HG03064 (cell line): ENCODE measurements at regions not wholly inside any gene's neighbourhood (a gene's known extent, or its start where the extent isn't known, plus 50 kb on each side); places are given as distances from the start of the nearest gene placed in this dataset.

Experiments used
- ATAC-seq: cut with Tn5 transposase; IDR thresholded peaks from one replicate; pipeline ENCODE4 v1.9.1; 2021; ENCODE audit warnings: low read depth; ENCODE audit not compliant: unreplicated experiment

GRCh38 chr11:109791337-109791736 lies 301.9 kb upstream of the ZC3H12C start:
- ATAC-seq: no peak

GRCh38 chr11:109794501-109794900 lies 298.7 kb upstream of the ZC3H12C start:
- ATAC-seq: no peak

GRCh38 chr11:109795234-109795633 lies 298.0 kb upstream of the ZC3H12C start:
- ATAC-seq: no peak

- no peak for ATAC-seq
These were observed 296.9 kb upstream of the ZC3H12C start for GRCh38 chr11:109796253-109796652.

- ATAC-seq: no peak
These were observed 294.7 kb upstream of the ZC3H12C start for GRCh38 chr11:109798521-109798920.

- no peak for ATAC-seq
These were observed 293.6 kb upstream of the ZC3H12C start for GRCh38 chr11:109799604-109800003.

GRCh38 chr11:109804911-109805310 lies 288.3 kb upstream of the ZC3H12C start:
- ATAC-seq: no peak

- ATAC-seq: no peak
These were observed 287.0 kb upstream of the ZC3H12C start for GRCh38 chr11:109806205-109806604.

GRCh38 chr11:109808569-109808968 lies 284.6 kb upstream of the ZC3H12C start:
- ATAC-seq: no peak

- no peak for ATAC-seq
These were observed 278.4 kb upstream of the ZC3H12C start for GRCh38 chr11:109814824-109815223.

- no peak for ATAC-seq
These were observed 277.6 kb upstream of the ZC3H12C start for GRCh38 chr11:109815500-109816150.

- no peak for ATAC-seq
These were observed 274.9 kb upstream of the ZC3H12C start for GRCh38 chr11:109818290-109818689.

- no peak for ATAC-seq
These were observed 273.8 kb upstream of the ZC3H12C start for GRCh38 chr11:109819410-109819809.

GRCh38 chr11:109821511-109821910 lies 271.7 kb upstream of the ZC3H12C start:
- ATAC-seq: no peak

- ATAC-seq: no peak
These were observed 270.6 kb upstream of the ZC3H12C start for GRCh38 chr11:109822436-109823102.

- ATAC-seq: no peak
These were observed 264.8 kb upstream of the ZC3H12C start for GRCh38 chr11:109828387-109828786.

- no peak for ATAC-seq
These were observed 255.2 kb upstream of the ZC3H12C start for GRCh38 chr11:109838026-109838425.

- no peak for ATAC-seq
These were observed 247.8 kb upstream of the ZC3H12C start for GRCh38 chr11:109845437-109845836.

- no peak for ATAC-seq
These were observed 245.6 kb upstream of the ZC3H12C start for GRCh38 chr11:109847621-109848020.

GRCh38 chr11:109849051-109849450 lies 244.1 kb upstream of the ZC3H12C start:
- no peak for ATAC-seq

- ATAC-seq: no peak
These were observed 243.2 kb upstream of the ZC3H12C start for GRCh38 chr11:109849946-109850345.

- no peak for ATAC-seq
These were observed 241.3 kb upstream of the ZC3H12C start for GRCh38 chr11:109851780-109852390.
